Esophagus muscularis mucosa (tissue), 4 donors: ENCODE measurements at regions not wholly inside any gene's neighbourhood (a gene's known extent, or its start where the extent isn't known, plus 50 kb on each side); places are given as distances from the start of the nearest gene placed in this dataset.

Experiments
- EP300 ChIP-seq: sonication (generic); formaldehyde crosslinking; IDR thresholded peaks from one replicate; pipeline ENCODE4 v1.6.1; 2017; ENCODE audit warnings: antibody characterized with exemption
- POLR2A ChIP-seq: fragments of 450-650 bp; IDR thresholded peaks from one replicate; pipeline ENCODE4 v1.6.1; 2017; ENCODE audit warnings: antibody characterized with exemption, moderate library complexity, mild to moderate bottlenecking, low read depth
- POLR2AphosphoS5 ChIP-seq, 2 donors: sonication (generic); formaldehyde crosslinking; IDR thresholded peaks; one replicate each; pipeline ENCODE4 v1.6.1; 2017; ENCODE audit warnings: antibody characterized with exemption in 2 of 2
- TF ChIP-seq, protein P1 (sequence below), 3 experiments: fragments of 200-600 bp in 2 of 3; fragments of 450-650 bp in 1 of 3; sonication (generic) in 2 of 3; IDR thresholded peaks; one replicate each; pipeline ENCODE4 v1.5.1; 2017 to 2019; ENCODE audit warnings: antibody characterized with exemption in 3 of 3, mild to moderate bottlenecking in 2 of 3, moderate library complexity in 1 of 3

GRCh38 chr12:24478254-24478653 lies 470.6 kb downstream of the BCAT1 start:
- no peak for TF ChIP-seq POLR2AphosphoS5 (IDR thresholded peaks at IDR 0.05)
- TF ChIP-seq, protein P1, sequence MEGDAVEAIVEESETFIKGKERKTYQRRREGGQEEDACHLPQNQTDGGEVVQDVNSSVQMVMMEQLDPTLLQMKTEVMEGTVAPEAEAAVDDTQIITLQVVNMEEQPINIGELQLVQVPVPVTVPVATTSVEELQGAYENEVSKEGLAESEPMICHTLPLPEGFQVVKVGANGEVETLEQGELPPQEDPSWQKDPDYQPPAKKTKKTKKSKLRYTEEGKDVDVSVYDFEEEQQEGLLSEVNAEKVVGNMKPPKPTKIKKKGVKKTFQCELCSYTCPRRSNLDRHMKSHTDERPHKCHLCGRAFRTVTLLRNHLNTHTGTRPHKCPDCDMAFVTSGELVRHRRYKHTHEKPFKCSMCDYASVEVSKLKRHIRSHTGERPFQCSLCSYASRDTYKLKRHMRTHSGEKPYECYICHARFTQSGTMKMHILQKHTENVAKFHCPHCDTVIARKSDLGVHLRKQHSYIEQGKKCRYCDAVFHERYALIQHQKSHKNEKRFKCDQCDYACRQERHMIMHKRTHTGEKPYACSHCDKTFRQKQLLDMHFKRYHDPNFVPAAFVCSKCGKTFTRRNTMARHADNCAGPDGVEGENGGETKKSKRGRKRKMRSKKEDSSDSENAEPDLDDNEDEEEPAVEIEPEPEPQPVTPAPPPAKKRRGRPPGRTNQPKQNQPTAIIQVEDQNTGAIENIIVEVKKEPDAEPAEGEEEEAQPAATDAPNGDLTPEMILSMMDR (IDR thresholded peaks at IDR 0.05), result no peak
- TF ChIP-seq EP300, result no peak
- TF ChIP-seq POLR2A, result no peak
